ENCODE measurements at regions not wholly inside any gene's neighbourhood (a gene's known extent, or its start where the extent isn't known, plus 50 kb on each side); places are given as distances from the start of the nearest gene placed in this dataset.

GRCh38 chr6:127397729-127398630 is 54.6 kb upstream of the ECHDC1 start:
- no peak for TF ChIP-seq ZNF24 (tag by site-specific recombination; IDR thresholded peaks at IDR 0.05)
- TF ChIP-seq CTCF (tag by site-specific recombination; IDR thresholded peaks at IDR 0.05): no peak
- TF ChIP-seq, protein P1, sequence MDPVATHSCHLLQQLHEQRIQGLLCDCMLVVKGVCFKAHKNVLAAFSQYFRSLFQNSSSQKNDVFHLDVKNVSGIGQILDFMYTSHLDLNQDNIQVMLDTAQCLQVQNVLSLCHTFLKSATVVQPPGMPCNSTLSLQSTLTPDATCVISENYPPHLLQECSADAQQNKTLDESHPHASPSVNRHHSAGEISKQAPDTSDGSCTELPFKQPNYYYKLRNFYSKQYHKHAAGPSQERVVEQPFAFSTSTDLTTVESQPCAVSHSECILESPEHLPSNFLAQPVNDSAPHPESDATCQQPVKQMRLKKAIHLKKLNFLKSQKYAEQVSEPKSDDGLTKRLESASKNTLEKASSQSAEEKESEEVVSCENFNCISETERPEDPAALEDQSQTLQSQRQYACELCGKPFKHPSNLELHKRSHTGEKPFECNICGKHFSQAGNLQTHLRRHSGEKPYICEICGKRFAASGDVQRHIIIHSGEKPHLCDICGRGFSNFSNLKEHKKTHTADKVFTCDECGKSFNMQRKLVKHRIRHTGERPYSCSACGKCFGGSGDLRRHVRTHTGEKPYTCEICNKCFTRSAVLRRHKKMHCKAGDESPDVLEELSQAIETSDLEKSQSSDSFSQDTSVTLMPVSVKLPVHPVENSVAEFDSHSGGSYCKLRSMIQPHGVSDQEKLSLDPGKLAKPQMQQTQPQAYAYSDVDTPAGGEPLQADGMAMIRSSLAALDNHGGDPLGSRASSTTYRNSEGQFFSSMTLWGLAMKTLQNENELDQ (tag by site-specific recombination; IDR thresholded peaks at IDR 0.05; ENCODE audit: low read depth): no peak
- no peak for TF ChIP-seq REST (tag by site-specific recombination; IDR thresholded peaks at IDR 0.05)
- TF ChIP-seq MEIS1 (CRISPR knock-in tag; IDR thresholded peaks at IDR 0.05; ENCODE audit: borderline replicate concordance): no peak
- TF ChIP-seq ZNF621 (tag by site-specific recombination; IDR thresholded peaks at IDR 0.05): no peak
- TF ChIP-seq ZNF174 (tag by site-specific recombination; IDR thresholded peaks at IDR 0.05): no peak
- no peak for TF ChIP-seq ZNF324 (tag by site-specific recombination; IDR thresholded peaks at IDR 0.05)
- TF ChIP-seq ZNF558 (tag by site-specific recombination; IDR thresholded peaks at IDR 0.05): no peak
